HUDEP-2 (cell line): ENCODE measurements at regions not wholly inside any gene's neighbourhood (a gene's known extent, or its start where the extent isn't known, plus 50 kb on each side); places are given as distances from the start of the nearest gene placed in this dataset.
"Not testable (repeated sequence)": the region's sequence is repeated elsewhere in the genome, so short reads cannot be mapped to it uniquely, and the experiment has no call there.

ENCODE experiments used
- DNase-seq, 76 experiments: peaks; one replicate each; lab custom pipeline; 2025; ENCODE audit not compliant: unreplicated experiment in 76 of 76; lab: John Stamatoyannopoulos, UW

DNA sequence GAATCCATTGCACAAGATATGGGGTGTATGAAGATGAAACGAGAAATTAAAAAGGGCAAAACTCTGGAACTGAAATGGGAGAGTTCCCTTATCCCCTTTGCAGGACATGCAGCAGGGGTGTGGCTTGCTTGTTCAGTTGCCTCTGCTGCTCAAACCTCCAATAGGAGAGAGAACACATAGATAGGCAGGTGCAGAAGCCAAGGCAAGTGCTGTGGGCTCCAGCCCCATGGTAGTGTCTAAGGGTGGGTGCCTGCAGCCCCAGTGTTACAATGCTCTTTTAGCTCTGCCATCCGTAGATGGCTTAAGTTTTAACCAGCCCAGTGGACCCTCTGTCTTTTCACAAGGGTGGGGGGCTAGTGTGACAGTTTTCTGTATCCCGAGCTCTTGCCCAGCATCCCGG, 69.7 kb downstream of the CMAS start:
- no peak for DNase-seq

DNA sequence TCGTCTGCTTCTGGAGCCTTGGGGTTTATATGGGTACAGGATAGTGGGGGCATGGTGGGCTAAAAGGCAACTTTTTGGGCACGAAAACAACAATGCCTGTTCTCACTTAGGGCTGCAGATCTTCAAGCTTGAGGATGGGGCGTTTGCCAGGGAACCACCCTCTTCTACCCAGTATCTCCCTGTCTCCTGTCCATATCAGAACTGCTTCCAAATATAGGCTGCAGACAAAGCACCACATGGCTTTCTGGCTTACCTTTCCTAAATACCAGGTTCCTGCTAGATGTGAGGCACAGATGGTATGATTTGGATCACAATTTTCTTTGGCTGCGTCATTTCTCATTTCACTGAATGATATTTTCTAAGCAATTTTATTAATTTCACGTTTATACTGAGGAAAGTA, 70.4 kb downstream of the CMAS start:
- DNase-seq = no peak

DNA sequence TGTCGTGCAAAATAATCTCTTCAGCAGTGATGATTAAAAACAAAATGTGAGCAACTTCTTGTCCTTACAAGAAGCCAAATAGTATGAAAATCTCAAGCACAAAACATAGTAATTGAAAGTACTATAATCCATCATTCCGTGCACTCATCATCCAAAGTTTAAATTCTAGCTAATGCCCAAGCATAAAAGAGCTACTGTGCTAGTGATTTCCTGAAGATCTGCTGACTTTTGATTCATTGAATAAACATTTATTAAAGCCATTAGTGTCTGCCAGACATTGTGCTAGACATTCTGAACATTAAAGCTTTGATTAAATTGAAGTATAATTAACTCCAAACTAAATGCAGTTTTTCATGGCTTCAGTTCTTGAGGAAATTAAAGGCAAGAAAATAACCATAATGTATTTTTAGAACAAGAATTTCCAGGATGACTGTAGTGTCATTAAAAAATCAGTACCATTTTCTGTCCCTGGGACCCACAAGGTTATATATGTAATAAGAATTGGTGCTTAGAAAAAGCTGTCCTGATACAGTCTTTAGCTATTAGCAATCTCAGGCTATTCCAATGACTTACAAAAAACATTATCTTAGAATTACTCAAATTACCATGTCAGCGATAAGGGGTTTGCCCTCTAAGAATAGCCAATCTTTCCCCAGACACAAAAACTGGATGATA, 71.7 kb downstream of the CMAS start:
- DNase-seq = no peak

DNA sequence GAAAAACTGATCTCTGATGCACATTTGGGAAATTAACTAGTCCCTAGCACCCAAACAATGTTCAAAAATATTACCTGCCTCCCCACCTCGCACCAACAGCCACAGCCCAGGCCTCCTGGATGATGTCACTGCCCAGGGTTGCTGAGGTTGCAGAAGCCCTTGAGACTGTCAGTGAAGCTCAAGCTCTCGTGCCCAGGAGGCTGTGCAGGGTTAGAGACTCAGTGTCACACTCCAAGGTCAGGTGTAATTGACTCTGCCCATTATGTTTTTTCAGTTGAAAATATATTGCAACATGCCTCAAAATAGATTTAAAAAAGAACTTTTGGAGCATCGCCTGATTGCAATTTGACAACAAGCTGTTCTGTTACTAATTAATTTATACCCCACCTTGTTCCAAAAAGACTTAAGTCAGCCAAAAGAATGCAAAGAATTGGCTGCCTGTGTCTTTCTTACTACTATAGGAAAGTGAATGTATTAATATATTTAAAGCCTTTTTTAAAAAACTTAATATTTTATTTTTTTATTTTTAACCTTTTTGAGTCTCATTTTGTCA, 72.3 kb downstream of the CMAS start:
- no peak for DNase-seq

DNA sequence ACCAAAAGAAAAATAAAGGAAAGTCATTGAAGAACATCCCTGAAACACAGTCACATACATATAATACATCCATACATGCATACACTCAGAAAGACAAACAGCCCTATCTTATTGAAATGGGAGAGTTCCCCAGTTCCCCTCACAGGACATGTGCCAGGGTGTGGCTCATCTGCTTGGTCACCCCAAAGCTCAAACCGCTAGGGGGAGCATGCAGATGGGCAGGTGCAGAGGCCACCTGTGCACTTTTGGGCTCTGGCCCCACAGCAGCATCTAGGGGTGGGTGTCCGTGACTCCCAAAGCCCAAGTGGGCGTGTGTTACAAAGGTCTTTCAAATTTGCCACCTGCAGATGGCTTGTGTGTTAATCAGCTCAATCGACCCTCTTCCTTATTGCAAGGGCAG, 75.2 kb downstream of the CMAS start:
- peak in 8 of 76 experiments; percentile 4 to 21 (median 12) for DNase-seq

DNA sequence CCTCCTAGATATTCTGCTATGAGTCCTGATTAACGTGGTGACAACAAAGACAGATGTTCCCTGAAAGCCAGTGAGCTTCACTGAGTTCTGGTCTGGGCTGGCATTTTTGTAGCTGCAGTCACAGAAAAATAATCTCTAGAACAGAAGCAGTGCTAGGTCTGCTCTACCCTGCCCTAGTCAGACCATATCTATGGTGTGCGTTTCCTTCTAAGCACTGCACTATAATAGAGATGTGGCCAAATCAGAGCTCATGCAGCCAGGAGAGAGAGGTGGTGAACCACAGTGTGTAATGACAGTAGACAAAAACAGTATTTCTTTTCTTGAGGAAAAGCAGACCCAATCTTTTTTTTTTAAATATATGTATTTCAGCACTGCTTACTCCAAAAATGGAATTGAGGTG, 76.3 kb downstream of the CMAS start:
- DNase-seq = no peak

DNA sequence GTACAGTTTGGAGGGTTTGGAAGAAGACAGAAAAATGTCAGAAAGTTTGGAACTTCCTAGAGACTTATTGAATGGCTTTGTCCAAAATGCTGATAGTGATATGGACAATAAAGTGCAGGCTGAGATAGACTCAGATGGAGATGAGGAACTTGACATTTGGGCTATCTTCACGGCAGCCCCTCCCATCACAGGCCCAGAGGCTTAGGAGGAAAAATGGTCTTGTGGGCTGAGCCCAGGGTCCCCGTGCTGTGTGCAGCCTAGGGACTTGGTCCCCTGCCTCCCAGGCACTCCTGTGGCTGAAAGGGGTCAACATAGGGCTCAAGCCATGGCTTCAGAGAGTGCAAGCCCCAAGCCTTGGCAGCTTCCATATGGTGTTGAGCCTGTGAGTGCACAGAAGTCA, 79.0 kb downstream of the CMAS start:
- DNase-seq = no peak

DNA sequence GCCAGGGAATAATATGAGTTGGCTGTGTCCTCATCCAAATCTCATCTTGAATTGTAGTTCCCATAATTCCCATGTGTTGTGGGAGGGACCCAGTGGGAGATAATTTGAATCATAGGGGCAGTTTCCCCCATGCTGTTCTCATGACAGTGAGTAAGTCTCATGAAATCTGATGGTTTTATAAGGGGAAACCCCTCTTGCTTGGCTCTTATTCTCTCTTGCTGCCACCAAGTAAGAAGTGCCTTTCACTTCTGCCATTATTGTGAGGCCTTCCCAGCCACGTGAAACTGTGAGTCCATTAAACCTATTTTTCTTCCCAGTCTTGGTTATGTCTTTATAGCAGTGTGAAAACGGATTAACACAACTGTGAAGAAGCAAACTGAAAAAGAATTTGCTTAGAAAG, 80.1 kb downstream of the CMAS start:
- not testable (repeated sequence) for DNase-seq

DNA sequence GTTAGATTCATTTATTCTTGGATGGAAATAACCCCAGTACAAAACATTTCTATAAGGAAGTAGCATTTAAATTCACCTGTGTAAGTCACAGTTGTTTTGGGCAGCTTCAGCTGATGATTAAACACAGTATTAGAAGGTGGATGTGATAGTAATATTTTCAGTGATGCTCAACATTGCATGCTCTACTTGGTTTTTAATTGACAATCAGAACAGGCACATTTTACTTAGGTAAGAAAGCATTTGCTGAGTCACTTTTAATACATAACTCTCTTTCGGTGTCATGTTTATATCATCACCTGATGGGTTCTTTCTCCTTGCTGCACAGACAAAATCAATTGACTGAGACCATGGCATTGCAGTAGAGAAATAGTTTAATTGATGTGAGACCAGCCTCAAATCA, 80.7 kb downstream of the CMAS start:
- DNase-seq = no peak

DNA sequence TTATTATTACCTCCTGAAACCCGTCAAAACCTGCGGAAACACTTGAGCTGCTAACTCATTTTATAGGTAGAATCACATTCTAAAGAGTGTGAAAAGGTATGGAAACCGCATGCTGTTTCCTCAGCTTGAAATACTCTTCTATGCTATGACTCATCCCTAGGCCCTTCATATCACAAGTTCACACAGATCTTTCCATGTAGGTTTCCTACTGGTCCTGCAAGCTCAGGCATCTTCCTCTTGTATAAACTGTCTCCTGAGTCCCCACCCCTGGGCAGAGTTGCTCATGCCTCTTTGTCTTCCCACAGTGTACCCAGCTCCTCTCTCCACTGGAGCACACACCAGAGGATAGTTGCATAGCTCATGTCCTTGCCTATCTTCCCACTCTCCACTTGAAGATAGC, 84.7 kb downstream of the CMAS start:
- no peak for DNase-seq

DNA sequence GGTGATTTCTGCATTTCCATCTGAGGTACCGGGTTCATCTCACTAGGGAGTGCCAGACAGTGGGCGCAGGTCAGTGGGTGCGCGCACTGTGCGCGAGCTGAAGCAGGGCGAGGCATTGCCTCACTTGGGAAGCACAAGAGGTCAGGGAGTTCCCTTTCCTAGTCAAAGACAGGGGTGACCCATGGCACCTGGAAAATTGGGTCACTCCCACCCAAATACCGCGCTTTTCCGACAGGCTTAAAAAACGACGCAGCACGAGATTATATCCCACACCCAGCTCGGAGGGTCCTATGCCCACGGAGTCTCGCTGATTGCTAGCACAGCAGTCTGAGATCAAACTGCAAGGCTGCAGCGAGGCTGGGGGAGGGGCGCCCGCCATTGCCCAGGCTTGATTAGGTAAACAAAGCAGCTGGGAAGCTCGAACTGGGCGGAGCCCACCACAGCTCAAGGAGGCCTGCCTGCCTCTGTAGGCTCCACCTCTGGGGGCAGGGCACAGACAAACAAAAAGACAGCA, 90.6 kb downstream of the CMAS start:
- not testable (repeated sequence) for DNase-seq
